Skeletal muscle satellite cell (primary cell): ENCODE measurements at regions not wholly inside any gene's neighbourhood (a gene's known extent, or its start where the extent isn't known, plus 50 kb on each side); places are given as distances from the start of the nearest gene placed in this dataset.

Experiments used
- H3K27me3 ChIP-seq: 2 replicates; pipeline ENCODE4 v1.7.0; 2013; ENCODE audit warnings: low read length; ENCODE audit not compliant: control insufficient read depth, insufficient read depth
- H3K36me3 ChIP-seq: 2 replicates; pipeline ENCODE4 v1.7.0; 2013; ENCODE audit warnings: mild to moderate bottlenecking, control low read depth, low read length; ENCODE audit not compliant: insufficient read depth
- H3K4me1 ChIP-seq: 2 replicates; pipeline ENCODE4 v1.7.0; 2013; ENCODE audit warnings: low read length; ENCODE audit not compliant: control insufficient read depth, insufficient read depth
- H3K4me2 ChIP-seq: 2 replicates; pipeline ENCODE4 v1.7.0; 2013; ENCODE audit warnings: mild to moderate bottlenecking, low read length
- H3K4me3 ChIP-seq: 2 replicates; pipeline ENCODE4 v1.7.0; 2013; ENCODE audit warnings: low read length
- H3K9ac ChIP-seq: 2 replicates; pipeline ENCODE4 v1.7.0; 2013; ENCODE audit warnings: mild to moderate bottlenecking, low read depth, low read length, moderate library complexity
- H3K9me3 ChIP-seq: replicated peaks from 2 replicates; pipeline ENCODE4 v1.7.0; 2013; ENCODE audit warnings: mild to moderate bottlenecking, control low read depth, low read length

GRCh38 chr6:23620911-23621401, 505.1 kb upstream of the NRSN1 start:
- H3K36me3 ChIP-seq, result no peaks in the 10 kb centered on the region
- H3K4me1 ChIP-seq, result peaks cover 5% of the 10 kb centered on the region
- H3K9me3 ChIP-seq, result no peaks in the 10 kb centered on the region
- no peaks in the 10 kb centered on the region for H3K27me3 ChIP-seq
- H3K9ac ChIP-seq, result no peak overlapping the region
- H3K4me3 ChIP-seq, result no peak overlapping the region
- H3K4me2 ChIP-seq, result peak overlapping the region; percentile 20

- Histone ChIP-seq H3K36me3 (no peaks in the 10 kb centered on the region), H3K4me2 (no peak overlapping the region), H3K4me3 (no peak overlapping the region), H3K4me1 (no peaks in the 10 kb centered on the region), H3K27me3 (no peaks in the 10 kb centered on the region), H3K9me3 (no peaks in the 10 kb centered on the region), H3K9ac (no peak overlapping the region)
Observed at GRCh38 chr6:23630726-23631635, 495.0 kb upstream of the NRSN1 start.

- H3K36me3 ChIP-seq, result no peaks in the 10 kb centered on the region
- no peak overlapping the region for H3K4me3 ChIP-seq
- H3K9ac ChIP-seq, result no peak overlapping the region
- H3K4me2 ChIP-seq, result no peak overlapping the region
- no peaks in the 10 kb centered on the region for H3K4me1 ChIP-seq
- H3K9me3 ChIP-seq, result no peaks in the 10 kb centered on the region
- no peaks in the 10 kb centered on the region for H3K27me3 ChIP-seq
Observed at GRCh38 chr6:23633996-23634395, 492.0 kb upstream of the NRSN1 start.

GRCh38 chr6:23635150-23635549, 490.9 kb upstream of the NRSN1 start:
- Histone ChIP-seq H3K9me3 (no peaks in the 10 kb centered on the region), H3K4me1 (no peaks in the 10 kb centered on the region), H3K4me3 (no peak overlapping the region), H3K4me2 (no peak overlapping the region), H3K27me3 (no peaks in the 10 kb centered on the region), H3K9ac (no peak overlapping the region), H3K36me3 (no peaks in the 10 kb centered on the region)

- Histone ChIP-seq H3K4me3 (no peak overlapping the region), H3K4me1 (no peaks in the 10 kb centered on the region), H3K27me3 (no peaks in the 10 kb centered on the region), H3K4me2 (no peak overlapping the region), H3K9me3 (no peaks in the 10 kb centered on the region), H3K36me3 (no peaks in the 10 kb centered on the region), H3K9ac (no peak overlapping the region)
Observed at GRCh38 chr6:23637296-23637695, 488.7 kb upstream of the NRSN1 start.

GRCh38 chr6:23642849-23643248, 483.2 kb upstream of the NRSN1 start:
- Histone ChIP-seq H3K9me3 (no peaks in the 10 kb centered on the region), H3K4me1 (no peaks in the 10 kb centered on the region), H3K27me3 (no peaks in the 10 kb centered on the region), H3K4me3 (no peak overlapping the region), H3K9ac (no peak overlapping the region), H3K36me3 (no peaks in the 10 kb centered on the region), H3K4me2 (no peak overlapping the region)

- H3K9ac ChIP-seq, result no peak overlapping the region
Observed at GRCh38 chr6:23647045-23647444, 479.0 kb upstream of the NRSN1 start.

GRCh38 chr6:23650676-23651075, 475.3 kb upstream of the NRSN1 start:
- Histone ChIP-seq H3K9me3 (no peaks in the 10 kb centered on the region), H3K4me2 (no peak overlapping the region), H3K4me1 (no peaks in the 10 kb centered on the region), H3K4me3 (no peak overlapping the region), H3K36me3 (no peaks in the 10 kb centered on the region), H3K9ac (no peak overlapping the region), H3K27me3 (no peaks in the 10 kb centered on the region)

More at GRCh38 chr6:23647045-23647444, 479.0 kb upstream of the NRSN1 start:
- Histone ChIP-seq H3K4me2 (no peak overlapping the region), H3K9me3 (no peaks in the 10 kb centered on the region), H3K4me1 (no peaks in the 10 kb centered on the region), H3K36me3 (no peaks in the 10 kb centered on the region), H3K4me3 (no peak overlapping the region), H3K27me3 (no peaks in the 10 kb centered on the region)

GRCh38 chr6:23654745-23655144, 471.3 kb upstream of the NRSN1 start:
- Histone ChIP-seq H3K36me3 (no peaks in the 10 kb centered on the region), H3K4me1 (no peaks in the 10 kb centered on the region), H3K9me3 (no peaks in the 10 kb centered on the region), H3K9ac (no peak overlapping the region), H3K27me3 (no peaks in the 10 kb centered on the region), H3K4me3 (no peak overlapping the region), H3K4me2 (no peak overlapping the region)

GRCh38 chr6:23655525-23655924, 470.5 kb upstream of the NRSN1 start:
- no peaks in the 10 kb centered on the region for H3K36me3 ChIP-seq
- no peaks in the 10 kb centered on the region for H3K4me1 ChIP-seq
- H3K4me2 ChIP-seq, result no peak overlapping the region
- H3K27me3 ChIP-seq, result no peaks in the 10 kb centered on the region
- H3K4me3 ChIP-seq, result no peak overlapping the region
- no peaks in the 10 kb centered on the region for H3K9me3 ChIP-seq
- H3K9ac ChIP-seq, result no peak overlapping the region

GRCh38 chr6:23656255-23657194, 469.5 kb upstream of the NRSN1 start:
- Histone ChIP-seq H3K4me1 (no peaks in the 10 kb centered on the region), H3K4me2 (no peak overlapping the region), H3K9ac (no peak overlapping the region), H3K4me3 (no peak overlapping the region), H3K9me3 (no peaks in the 10 kb centered on the region), H3K36me3 (no peaks in the 10 kb centered on the region), H3K27me3 (no peaks in the 10 kb centered on the region)
